ENCODE measurements at regions not wholly inside any gene's neighbourhood (a gene's known extent, or its start where the extent isn't known, plus 50 kb on each side); places are given as distances from the start of the nearest gene placed in this dataset.

DNA sequence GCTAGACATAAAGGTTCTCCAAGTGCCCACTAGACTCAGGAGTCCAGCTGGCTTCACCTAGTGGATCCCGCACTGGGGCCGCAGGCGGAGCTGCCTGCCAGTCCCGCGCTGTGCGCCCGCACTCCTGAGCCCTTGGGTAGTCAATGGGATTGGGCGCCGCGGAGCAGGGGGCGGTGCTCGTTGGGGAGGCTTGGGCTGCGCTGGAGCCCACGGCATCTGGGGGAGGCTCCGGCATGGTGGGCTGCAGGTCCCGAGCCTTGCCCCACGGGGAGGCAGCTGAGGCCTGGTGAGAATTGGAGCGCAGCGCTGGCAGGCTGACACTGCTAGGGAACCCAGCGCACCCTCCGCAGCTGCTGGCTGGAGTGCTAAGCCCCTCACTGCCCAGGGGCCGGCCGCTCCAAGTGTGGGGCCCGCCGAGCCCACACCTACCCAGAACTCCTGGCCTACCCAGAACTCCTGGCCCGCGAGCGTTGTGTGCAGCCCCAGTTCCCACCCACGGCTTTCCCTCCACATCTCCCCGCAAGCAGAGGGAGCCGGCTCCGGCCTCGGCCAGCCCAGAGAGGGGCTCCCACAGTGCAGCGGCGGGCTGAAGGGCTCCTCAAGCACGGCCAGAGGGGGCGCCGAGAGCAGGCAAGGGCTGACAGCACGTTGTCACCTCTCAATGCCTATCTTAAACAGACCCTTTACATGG is 260.7 kb upstream of the DMRT1 start:
- DNase-seq (ENCODE audit: low read depth) = no peak
- no peak overlapping the region for H3K4me3 ChIP-seq (replicated peaks; ENCODE audit: low read depth, low read length)
- TF ChIP-seq, protein P1, sequence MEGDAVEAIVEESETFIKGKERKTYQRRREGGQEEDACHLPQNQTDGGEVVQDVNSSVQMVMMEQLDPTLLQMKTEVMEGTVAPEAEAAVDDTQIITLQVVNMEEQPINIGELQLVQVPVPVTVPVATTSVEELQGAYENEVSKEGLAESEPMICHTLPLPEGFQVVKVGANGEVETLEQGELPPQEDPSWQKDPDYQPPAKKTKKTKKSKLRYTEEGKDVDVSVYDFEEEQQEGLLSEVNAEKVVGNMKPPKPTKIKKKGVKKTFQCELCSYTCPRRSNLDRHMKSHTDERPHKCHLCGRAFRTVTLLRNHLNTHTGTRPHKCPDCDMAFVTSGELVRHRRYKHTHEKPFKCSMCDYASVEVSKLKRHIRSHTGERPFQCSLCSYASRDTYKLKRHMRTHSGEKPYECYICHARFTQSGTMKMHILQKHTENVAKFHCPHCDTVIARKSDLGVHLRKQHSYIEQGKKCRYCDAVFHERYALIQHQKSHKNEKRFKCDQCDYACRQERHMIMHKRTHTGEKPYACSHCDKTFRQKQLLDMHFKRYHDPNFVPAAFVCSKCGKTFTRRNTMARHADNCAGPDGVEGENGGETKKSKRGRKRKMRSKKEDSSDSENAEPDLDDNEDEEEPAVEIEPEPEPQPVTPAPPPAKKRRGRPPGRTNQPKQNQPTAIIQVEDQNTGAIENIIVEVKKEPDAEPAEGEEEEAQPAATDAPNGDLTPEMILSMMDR (IDR thresholded peaks at IDR 0.05; ENCODE audit: low read length, missing control alignments) = no peak

DNA sequence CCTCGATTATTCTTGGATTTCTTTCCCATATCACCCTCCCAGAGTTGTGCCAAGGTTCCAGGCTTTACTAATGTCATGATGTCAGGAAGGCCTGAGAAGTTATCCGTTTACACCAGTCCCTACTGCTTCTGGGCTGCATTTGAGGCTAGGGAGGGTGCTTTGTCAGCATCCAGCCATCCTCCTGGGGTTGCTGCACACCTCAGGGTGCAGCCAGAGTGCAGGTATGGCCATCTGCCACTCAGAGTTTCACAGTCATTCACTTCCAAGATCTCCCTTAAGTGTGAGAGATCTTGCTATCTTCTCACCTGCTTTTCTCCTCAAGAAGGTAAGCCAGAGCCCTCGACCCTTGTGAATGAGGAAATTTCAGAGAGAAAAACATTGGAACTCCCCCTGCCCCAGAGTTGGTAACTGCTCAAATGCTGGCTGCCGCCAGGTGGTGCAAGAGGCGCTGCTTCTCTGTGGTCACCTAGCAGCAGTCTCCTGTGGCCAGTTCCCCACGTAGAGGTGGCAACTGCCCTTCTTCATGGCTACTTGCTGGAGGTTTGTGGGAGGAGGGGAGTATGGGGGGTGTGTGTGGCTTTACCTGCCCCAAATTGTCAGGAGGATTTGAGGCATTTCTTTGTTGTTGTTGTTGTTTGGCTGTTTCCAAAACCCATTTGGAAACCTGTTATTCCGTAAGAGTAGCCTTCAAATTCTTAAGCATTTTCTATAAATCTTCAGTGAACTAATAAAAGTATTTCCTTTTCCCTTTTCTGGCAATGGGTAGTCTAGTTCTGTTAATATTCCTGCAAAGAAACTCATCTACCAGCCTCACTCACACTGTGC is 259.6 kb upstream of the DMRT1 start:
- no peak overlapping the region for H3K4me3 ChIP-seq (replicated peaks; ENCODE audit: low read depth, low read length)
- no peak for DNase-seq (ENCODE audit: low read depth)
- TF ChIP-seq, protein P1 (IDR thresholded peaks at IDR 0.05; ENCODE audit: low read length, missing control alignments) = no peak

DNA sequence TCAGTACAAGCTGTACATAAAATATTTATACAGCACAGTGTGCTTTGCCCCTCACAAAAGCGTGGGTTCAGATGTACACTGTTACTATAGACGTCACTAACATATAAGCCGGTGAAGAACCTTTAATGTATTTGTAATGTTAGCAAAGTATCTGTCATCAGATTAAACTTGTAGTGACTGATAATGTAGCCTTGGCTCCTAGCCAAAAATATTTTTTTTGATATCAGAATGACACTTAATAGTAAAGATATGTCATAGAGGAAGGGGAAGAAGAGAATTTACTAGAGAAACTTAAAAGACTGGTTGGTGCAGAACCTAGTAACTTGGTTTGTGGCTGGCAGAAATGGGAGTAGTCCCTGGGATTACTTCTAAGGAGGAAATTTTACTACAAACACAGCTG is 258.7 kb upstream of the DMRT1 start:
- DNase-seq (ENCODE audit: low read depth) = no peak
- TF ChIP-seq, protein P1 (IDR thresholded peaks at IDR 0.05; ENCODE audit: low read length, missing control alignments) = no peak
- H3K4me3 ChIP-seq (replicated peaks; ENCODE audit: low read depth, low read length) = no peak overlapping the region

DNA sequence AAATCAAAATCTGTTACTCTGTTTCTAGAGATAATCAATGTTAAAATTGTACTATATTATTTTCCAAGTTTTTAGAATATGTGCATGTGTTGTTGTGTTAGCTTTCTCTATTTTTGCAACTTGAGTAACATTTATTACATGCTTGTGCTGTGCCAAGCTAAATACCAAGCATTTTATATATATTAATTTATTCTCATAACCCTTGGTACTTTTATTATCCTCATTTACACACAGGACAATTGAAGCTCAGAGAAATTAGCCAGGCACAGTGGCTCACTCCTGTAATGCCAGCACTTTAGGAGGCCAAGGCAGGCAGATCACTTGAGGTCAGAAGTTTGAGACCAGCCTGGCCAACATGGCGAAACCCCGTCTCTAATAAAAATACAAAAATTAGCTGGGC is 254.0 kb upstream of the DMRT1 start:
- H3K4me3 ChIP-seq (replicated peaks; ENCODE audit: low read depth, low read length) = no peak overlapping the region
- TF ChIP-seq, protein P1 (IDR thresholded peaks at IDR 0.05; ENCODE audit: low read length, missing control alignments) = no peak
- no peak for DNase-seq (ENCODE audit: low read depth)

DNA sequence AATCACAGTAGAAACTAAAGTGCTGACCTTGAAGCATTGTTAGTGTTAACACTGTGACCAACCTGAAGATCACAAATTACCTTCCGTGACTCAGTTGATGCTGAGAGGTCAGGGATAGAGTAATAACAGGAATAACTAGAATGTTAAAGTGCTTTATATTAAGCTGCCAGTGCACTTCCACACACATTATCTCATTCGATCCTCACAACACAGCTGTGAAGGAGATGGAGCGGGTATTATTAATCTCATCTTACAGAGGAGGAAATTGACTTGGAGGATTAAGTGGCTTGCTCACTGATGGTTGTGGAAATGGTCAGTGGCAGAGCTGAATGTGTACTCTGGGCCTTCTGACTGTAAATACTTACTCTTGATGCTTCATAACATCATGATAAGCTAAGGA is 252.5 kb upstream of the DMRT1 start:
- no peak for DNase-seq (ENCODE audit: low read depth)
- TF ChIP-seq, protein P1 (IDR thresholded peaks at IDR 0.05; ENCODE audit: low read length, missing control alignments) = no peak
- no peak overlapping the region for H3K4me3 ChIP-seq (replicated peaks; ENCODE audit: low read depth, low read length)

DNA sequence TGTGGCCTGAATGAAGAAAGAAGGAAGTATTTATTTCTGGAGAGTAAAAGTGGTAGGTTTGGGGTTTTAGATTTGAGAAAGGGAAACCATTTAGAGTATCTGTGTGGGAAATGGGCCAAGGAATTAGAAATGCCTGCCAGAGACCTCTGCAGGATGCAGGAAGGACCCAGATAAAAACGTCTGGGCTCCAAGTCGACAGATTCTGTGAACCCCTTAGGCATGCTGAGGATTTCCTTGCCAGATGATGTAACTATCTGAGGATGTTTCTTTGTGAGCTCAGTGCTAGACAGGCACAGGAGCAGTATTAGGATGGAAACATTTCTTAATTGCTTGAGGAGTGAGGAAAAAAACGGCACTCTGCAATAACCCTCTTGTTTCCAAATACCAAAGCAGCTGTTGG is 251.8 kb upstream of the DMRT1 start:
- TF ChIP-seq, protein P1 (IDR thresholded peaks at IDR 0.05; ENCODE audit: low read length, missing control alignments) = no peak
- DNase-seq (ENCODE audit: low read depth) = peak; percentile 62
- H3K4me3 ChIP-seq (replicated peaks; ENCODE audit: low read depth, low read length) = no peak overlapping the region
